Esophagus muscularis mucosa (tissue), 4 donors: ENCODE measurements at regions not wholly inside any gene's neighbourhood (a gene's known extent, or its start where the extent isn't known, plus 50 kb on each side); places are given as distances from the start of the nearest gene placed in this dataset.

Experiments used
- DNase-seq: peaks from one replicate; pipeline ENCODE4 v3.0.0-alpha.2; 2017; ENCODE audit errors: extremely low spot score
- H3K27ac ChIP-seq, 4 donors: fragments of 200-600 bp; sonication (generic); replicated peaks in 1 of 4; 1 replicate in 3 of 4; 2 replicates in 1 of 4; pipeline ENCODE4 v1.5.1; 2016 to 2019; ENCODE audit warnings: mild to moderate bottlenecking in 1 of 4
- H3K27me3 ChIP-seq, 4 donors: fragments of 200-600 bp; sonication (generic); one replicate each; pipeline versions ENCODE4 v1.5.1 to v1.6.0; 2016 to 2019
- H3K36me3 ChIP-seq, 4 donors: fragments of 200-600 bp; sonication (generic); one replicate each; pipeline ENCODE4 v1.5.1; 2016 to 2019
- H3K4me1 ChIP-seq, 4 donors: fragments of 200-600 bp; sonication (generic); one replicate each; pipeline ENCODE4 v1.5.1; 2016 to 2019
- H3K4me3 ChIP-seq, 4 donors: fragments of 200-600 bp; sonication (generic); 1 replicate in 2 of 4; 2 replicates in 2 of 4; pipeline ENCODE4 v1.5.1; 2016 to 2019; ENCODE audit warnings: mild to moderate bottlenecking in 4 of 4, moderate library complexity in 1 of 4
- H3K9me3 ChIP-seq, 4 donors: fragments of 200-600 bp; sonication (generic); 1 replicate in 3 of 4; 2 replicates in 1 of 4; pipeline ENCODE4 v1.5.1; 2016 to 2019
- EP300 ChIP-seq: sonication (generic); formaldehyde crosslinking; IDR thresholded peaks from one replicate; pipeline ENCODE4 v1.6.1; 2017; ENCODE audit warnings: antibody characterized with exemption
- POLR2A ChIP-seq: fragments of 450-650 bp; IDR thresholded peaks from one replicate; pipeline ENCODE4 v1.6.1; 2017; ENCODE audit warnings: antibody characterized with exemption, moderate library complexity, mild to moderate bottlenecking, low read depth
- POLR2AphosphoS5 ChIP-seq, 2 donors: sonication (generic); formaldehyde crosslinking; IDR thresholded peaks; one replicate each; pipeline ENCODE4 v1.6.1; 2017; ENCODE audit warnings: antibody characterized with exemption in 2 of 2
- WGBS: methylation state at CpG from one replicate; pipeline ENCODE4 v1.1.5; 2018; 5-methylcytosine and 5-hydroxymethylcytosine counted together
- intact Hi-C: fragments of 100-400 bp; cut with DNase I; formaldehyde crosslinking; loops from one replicate; pipeline ENCODE4 v1.15.1; 2023
- TF ChIP-seq, protein P1 (sequence below), 3 experiments: fragments of 200-600 bp in 2 of 3; fragments of 450-650 bp in 1 of 3; sonication (generic) in 2 of 3; IDR thresholded peaks; one replicate each; pipeline ENCODE4 v1.5.1; 2017 to 2019; ENCODE audit warnings: antibody characterized with exemption in 3 of 3, mild to moderate bottlenecking in 2 of 3, moderate library complexity in 1 of 3

DNA sequence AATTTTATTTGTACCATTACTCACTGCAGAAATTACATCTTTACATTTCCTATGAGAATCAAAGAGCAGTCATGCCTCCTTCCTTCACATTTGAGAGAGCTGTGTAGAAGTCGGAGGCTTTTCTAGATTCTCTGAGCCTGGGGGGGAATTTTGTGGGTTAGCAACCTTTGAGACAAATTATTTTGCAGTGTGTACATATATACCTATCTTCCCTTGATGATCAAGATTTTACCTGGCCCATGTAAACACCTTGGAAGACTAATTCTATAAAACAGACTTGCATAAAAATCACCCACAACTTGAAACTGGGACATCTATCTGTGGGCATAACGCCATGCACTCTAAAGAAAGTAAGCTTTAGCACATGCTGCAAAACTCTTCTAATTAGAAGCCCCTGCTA, 491.5 kb upstream of the MDFIC2 start:
- DNase-seq: no peak
- intact Hi-C loops: no loop called here
- TF ChIP-seq POLR2A: no peak
- TF ChIP-seq, protein P1, sequence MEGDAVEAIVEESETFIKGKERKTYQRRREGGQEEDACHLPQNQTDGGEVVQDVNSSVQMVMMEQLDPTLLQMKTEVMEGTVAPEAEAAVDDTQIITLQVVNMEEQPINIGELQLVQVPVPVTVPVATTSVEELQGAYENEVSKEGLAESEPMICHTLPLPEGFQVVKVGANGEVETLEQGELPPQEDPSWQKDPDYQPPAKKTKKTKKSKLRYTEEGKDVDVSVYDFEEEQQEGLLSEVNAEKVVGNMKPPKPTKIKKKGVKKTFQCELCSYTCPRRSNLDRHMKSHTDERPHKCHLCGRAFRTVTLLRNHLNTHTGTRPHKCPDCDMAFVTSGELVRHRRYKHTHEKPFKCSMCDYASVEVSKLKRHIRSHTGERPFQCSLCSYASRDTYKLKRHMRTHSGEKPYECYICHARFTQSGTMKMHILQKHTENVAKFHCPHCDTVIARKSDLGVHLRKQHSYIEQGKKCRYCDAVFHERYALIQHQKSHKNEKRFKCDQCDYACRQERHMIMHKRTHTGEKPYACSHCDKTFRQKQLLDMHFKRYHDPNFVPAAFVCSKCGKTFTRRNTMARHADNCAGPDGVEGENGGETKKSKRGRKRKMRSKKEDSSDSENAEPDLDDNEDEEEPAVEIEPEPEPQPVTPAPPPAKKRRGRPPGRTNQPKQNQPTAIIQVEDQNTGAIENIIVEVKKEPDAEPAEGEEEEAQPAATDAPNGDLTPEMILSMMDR (IDR thresholded peaks at IDR 0.05): no peak
- TF ChIP-seq POLR2AphosphoS5 (IDR thresholded peaks at IDR 0.05): no peak
- Histone ChIP-seq H3K9me3 (no peaks in the 10 kb centered on the region), H3K27ac (no peak overlapping the region), H3K27me3 (no peaks in the 10 kb centered on the region), H3K4me1 (peaks cover 4 to 28% (median 19%) of the 10 kb centered on the region in 4 donors), H3K36me3 (no peaks in the 10 kb centered on the region), H3K4me3 (no peak overlapping the region)
- 91% methylated on average over 2 of the region's 2 CpGs for WGBS

DNA sequence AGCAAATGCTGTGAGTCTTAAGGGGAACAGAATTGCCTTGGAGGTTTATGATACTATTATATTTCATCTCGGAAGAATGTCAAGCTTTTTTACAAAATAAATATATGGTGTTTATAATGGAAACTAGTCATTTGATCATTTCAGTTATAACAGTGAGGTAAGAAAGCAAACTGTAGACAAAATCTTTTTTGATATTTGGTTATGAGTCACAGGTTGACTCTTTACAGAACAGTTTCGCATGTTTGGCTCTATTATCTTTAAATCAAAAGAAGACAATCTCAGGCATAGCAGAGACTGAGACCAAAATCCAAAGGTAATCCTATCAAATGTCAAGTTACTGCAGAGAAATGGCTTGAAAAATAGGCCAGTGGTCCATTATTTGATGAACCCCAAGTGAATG, 490.9 kb upstream of the MDFIC2 start:
- no peak for DNase-seq
- H3K27ac ChIP-seq: no peak overlapping the region
- 85% methylated on average over 2 of the region's 2 CpGs for WGBS
- H3K27me3 ChIP-seq: no peaks in the 10 kb centered on the region
- TF ChIP-seq EP300: no peak
- no peak for TF ChIP-seq POLR2A
- TF ChIP-seq POLR2AphosphoS5 (IDR thresholded peaks at IDR 0.05): no peak
- TF ChIP-seq, protein P1 (IDR thresholded peaks at IDR 0.05): no peak
- no peaks in the 10 kb centered on the region for H3K36me3 ChIP-seq
- H3K9me3 ChIP-seq: no peaks in the 10 kb centered on the region
- intact Hi-C loops: no loop called here
- H3K4me1 ChIP-seq: peaks cover 4 to 28% (median 19%) of the 10 kb centered on the region in 4 donors
- H3K4me3 ChIP-seq: no peak overlapping the region

DNA sequence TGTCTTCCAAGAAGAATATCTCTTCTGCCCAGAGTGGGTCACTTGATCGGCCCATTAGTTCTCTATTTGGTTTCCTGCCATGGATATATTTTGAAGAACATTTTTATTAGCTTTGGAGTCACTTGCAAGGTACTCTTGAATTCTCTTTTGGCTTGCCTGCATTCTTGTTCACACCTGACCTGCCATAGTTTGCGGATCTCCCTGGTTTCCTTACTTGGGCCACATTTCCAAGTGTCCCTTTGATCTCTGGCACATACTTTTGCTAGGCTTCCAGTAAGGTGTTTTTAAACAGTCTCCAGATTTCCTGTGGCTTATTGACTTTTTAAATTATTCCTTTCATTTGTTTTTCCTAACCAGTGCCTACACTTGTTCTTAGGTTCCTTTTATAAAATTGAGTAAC, 488.5 kb upstream of the MDFIC2 start:
- Histone ChIP-seq H3K4me1 (peaks cover under 1 to 22% (median 15%) of the 10 kb centered on the region in 4 donors), H3K27ac (no peak overlapping the region), H3K27me3 (no peaks in the 10 kb centered on the region), H3K36me3 (no peaks in the 10 kb centered on the region), H3K9me3 (no peaks in the 10 kb centered on the region), H3K4me3 (no peak overlapping the region)
- DNase-seq: no peak
- intact Hi-C loops: no loop called here
- WGBS: 74% methylated on average over 2 of the region's 2 CpGs
- TF ChIP-seq, protein P1 (IDR thresholded peaks at IDR 0.05): no peak
- TF ChIP-seq POLR2AphosphoS5 (IDR thresholded peaks at IDR 0.05) (no peak), EP300 (no peak), POLR2A (no peak)

DNA sequence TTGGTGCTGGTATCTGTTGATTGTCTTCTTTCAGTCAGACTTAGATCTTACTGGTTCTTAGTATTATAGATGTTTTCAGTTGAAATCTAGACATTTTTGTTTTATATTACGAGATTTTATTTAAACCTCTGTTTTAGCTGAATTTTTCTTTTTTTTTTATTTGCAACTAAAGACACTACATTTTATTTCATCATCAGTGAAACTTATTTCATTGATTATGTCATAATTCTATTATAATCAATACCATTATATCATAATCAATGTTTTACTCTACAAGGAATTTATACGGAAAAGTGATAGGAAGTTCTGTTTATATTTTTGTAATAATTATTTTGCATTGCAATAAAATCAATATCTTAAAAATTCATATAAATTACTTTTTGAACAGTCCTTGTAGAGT, 477.4 kb upstream of the MDFIC2 start:
- H3K4me3 ChIP-seq: no peak overlapping the region
- intact Hi-C loops: no loop called here
- no peak for DNase-seq
- H3K27me3 ChIP-seq: no peaks in the 10 kb centered on the region
- H3K27ac ChIP-seq: no peak overlapping the region
- no peaks in the 10 kb centered on the region for H3K9me3 ChIP-seq
- WGBS: 97% methylated on average over 2 of the region's 2 CpGs
- no peaks in the 10 kb centered on the region for H3K36me3 ChIP-seq
- no peaks in the 10 kb centered on the region for H3K4me1 ChIP-seq
- TF ChIP-seq POLR2AphosphoS5 (IDR thresholded peaks at IDR 0.05) (no peak), POLR2A (no peak), EP300 (no peak)
- TF ChIP-seq, protein P1 (IDR thresholded peaks at IDR 0.05): no peak

DNA sequence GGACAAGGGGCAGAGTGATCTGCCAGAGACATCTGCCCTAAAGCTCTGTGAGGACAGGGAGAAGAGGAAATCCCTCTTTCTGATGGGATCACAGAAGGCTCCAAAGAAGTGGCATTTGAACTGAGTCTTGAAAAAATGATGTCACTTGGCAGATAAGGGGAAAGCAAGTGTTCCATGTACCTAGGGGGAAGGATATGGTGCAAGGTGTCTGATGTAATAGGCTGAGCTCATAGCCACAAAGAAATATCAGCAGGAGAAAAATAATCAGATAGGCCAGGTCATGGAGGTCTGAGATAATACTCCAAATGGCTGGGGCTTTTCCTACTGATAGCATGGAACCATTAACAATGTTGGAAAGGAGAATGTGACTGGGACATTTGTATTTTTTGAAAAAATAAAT, 468.4 kb upstream of the MDFIC2 start:
- intact Hi-C loops: no loop called here
- no peak overlapping the region for H3K4me3 ChIP-seq
- no peak for DNase-seq
- TF ChIP-seq POLR2A (no peak), EP300 (no peak), POLR2AphosphoS5 (IDR thresholded peaks at IDR 0.05) (no peak)
- TF ChIP-seq, protein P1 (IDR thresholded peaks at IDR 0.05): no peak
- H3K9me3 ChIP-seq: no peaks in the 10 kb centered on the region
- H3K36me3 ChIP-seq: no peaks in the 10 kb centered on the region
- H3K4me1 ChIP-seq: no peaks in the 10 kb centered on the region
- H3K27me3 ChIP-seq: no peaks in the 10 kb centered on the region
- no peak overlapping the region for H3K27ac ChIP-seq
